ENCODE measurements at regions not wholly inside any gene's neighbourhood (a gene's known extent, or its start where the extent isn't known, plus 50 kb on each side); places are given as distances from the start of the nearest gene placed in this dataset.
"Not testable (repeated sequence)": the region's sequence is repeated elsewhere in the genome, so short reads cannot be mapped to it uniquely, and the experiment has no call there.

DNA sequence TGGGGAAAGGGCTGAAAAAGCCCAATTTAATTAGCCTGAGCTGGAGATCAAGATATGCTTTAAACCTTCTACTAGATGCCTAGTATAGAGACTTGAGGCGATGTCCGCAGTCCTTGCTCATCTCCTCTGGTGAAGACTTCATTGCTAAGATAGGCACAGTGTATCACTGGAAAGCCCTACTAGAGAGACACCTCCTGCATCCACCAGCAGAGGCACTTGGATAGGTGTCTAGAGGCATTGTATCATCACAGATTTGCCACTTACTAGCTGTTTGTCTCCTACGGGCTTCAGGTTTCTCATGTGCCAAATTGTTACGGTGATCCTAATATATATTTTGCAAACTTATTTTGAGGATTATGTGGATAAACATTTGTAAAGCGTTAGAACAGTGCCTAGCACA is 1048.5 kb downstream of the GALC start:
- FAIRE-seq = no peak

GRCh38 chr14:86943391-86944365 is 1049.3 kb downstream of the GALC start:
- FAIRE-seq = no peak

GRCh38 chr14:86942936-86943335 is 1050.0 kb downstream of the GALC start:
- no peak for FAIRE-seq

GRCh38 chr14:86940106-86940505 is 1052.9 kb downstream of the GALC start:
- no peak for FAIRE-seq

DNA sequence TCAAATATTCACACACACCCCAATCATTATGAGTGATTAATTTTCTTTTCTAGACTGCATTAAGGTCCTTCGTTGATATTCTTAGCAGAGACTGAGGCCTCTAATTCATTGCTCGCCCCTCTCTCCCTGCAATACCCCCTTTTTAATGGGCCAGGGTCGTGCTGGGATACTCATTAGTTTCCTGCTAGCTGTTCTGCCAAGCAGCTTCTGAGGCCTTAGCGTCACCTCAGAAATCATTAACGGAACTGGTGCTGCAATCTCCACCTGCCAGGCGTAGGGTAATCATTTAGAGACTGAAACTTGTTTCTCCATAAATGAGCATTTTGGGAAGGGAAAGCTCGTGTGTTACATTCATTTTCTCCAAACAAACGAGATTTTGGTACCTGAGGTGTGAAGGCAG is 1054.7 kb downstream of the GALC start:
- FAIRE-seq = no peak

GRCh38 chr14:86936556-86936955 is 1056.4 kb downstream of the GALC start:
- no peak for FAIRE-seq

GRCh38 chr14:86935241-86935885 is 1057.6 kb downstream of the GALC start:
- no peak for FAIRE-seq

DNA sequence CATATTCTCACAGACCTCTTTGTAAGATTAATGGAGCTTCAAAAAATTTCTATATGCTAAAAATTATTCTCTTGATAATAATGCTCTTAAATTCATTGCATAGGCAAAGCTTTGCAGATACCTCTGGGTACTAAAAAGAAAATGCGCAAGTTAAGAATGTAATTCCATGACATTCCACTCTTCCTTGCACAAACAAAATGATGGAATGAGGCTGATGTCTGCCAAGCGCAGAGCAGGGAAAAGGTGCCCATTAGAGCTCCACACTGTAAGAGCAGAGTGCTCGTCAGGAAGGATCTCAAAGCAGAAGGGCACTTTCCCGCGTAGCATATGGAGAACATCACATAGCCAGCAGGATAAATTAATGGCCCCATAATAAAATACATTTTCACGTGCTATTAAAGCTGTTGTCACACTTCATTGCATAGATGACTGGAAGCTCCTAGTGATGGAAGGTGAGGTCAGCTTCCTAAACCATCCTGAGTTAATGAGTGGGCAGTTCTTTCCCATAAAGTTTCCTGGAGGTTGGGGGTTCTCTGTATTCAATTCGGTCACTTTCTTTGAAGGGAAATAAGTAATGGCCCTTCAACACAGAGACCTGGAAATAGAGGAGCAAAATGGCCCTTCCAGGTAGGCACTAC is 1058.9 kb downstream of the GALC start:
- no peak for FAIRE-seq

DNA sequence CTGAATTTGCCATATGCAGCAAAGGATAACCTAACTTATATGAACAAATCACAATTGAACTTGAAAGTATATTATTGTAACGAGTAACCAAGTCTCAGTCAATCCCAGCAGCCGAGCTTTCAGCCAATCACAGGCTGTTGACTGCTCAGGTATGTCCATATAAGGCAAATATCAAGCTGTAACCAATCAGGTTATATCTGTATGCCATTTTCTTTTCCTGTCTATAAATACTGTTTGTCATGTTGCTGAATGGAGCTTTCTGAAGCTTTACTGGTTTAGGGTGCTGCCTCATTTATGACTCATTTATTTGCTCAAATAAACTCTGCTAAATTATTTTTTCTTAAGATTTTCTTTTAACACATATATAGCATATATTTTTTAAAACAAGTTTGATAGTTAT is 1059.5 kb downstream of the GALC start:
- FAIRE-seq = no peak

DNA sequence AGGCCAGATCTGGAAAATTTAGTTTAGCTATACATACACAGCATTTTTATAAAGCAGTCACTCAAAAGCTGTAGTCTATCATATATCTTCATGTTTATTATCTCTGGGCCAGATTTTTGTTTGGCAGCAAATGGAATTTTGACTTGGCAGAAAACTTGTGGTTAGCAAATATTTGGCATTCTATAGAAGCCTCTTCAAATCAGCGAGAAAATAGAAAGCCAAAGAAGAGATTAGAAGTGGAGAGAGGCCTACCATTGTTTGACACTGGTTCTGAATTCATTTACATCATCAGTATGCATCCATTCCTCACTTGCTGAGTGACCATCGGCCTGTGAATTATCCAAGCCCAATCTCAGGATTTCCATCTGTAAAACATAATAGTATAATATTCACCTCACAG is 1077.6 kb downstream of the GALC start:
- no peak for FAIRE-seq

DNA sequence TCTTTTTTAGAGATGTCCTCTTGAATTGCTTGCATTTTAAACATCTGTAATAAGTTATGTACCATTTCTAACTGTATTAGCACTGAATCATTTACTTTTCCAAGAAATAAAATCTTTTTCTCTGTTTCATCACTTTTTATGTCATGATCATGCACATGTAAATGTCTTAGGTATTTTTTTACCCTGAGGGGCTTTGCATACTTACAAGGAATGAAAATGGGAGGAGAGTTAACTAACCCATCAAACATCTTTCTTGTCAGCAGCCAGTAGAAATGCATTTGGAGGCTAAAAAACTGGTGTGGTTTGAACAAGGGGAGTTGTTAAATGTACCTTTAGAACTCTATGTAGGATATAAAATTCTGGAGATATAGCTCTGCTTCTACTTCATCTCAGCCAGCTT is 1080.3 kb downstream of the GALC start:
- no peak for FAIRE-seq

DNA sequence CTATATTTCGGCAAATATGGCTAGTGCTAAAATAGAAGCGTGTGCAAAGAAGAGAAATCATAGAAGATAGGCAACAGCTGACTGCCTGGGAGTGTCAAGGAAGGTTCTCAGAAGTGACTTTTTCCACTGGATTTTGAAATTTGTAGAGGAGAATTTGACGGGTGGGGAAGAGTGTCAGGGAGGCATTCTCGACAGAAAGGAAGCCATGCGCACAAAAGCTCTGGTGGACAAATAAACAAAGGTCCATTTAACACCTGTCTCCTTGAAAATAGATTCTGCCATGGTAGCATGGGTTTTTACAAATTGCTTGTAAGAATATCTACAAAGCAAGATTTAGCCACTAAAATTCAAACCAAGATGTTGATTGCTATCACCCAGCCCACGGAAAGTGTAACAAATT is 1081.5 kb downstream of the GALC start:
- FAIRE-seq = no peak

- not testable (repeated sequence) for FAIRE-seq
These were observed 1087.5 kb downstream of the GALC start for GRCh38 chr14:86905386-86905926.

DNA sequence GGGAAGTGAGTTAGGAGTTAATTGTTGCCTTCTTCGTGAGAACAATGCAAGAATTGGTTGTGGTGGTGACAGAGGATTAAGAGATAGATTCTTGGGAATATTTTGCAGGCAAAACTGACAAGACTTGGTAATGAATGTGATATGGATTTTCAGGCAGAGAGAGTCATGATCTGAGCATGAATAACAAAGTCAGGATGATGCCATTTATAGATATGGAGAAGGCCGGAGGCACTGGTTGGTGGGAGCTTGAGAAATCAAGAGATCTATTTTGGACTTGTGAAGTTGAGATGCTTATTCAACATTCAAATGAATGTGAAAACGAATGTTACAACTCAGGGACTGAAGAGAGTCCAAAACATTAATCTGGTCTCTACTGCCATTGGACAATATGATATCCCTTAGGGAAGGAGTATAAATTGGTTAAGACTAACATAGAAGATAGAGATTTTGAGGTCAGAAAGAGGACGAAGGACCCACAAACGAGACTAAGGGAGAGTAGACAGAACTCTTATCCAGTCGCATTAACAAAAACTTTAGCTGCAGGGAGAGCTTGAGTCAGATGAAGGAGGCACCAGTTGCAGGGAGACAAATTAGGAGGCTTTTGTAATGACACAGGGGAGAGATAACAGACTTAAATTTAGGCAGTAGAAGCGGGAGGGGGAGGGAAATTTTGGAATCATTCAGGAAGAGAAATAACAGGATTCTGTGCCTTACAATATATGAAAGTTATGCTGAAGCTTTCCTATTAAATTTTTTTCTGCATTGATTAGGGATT is 1090.6 kb downstream of the GALC start:
- no peak for FAIRE-seq

DNA sequence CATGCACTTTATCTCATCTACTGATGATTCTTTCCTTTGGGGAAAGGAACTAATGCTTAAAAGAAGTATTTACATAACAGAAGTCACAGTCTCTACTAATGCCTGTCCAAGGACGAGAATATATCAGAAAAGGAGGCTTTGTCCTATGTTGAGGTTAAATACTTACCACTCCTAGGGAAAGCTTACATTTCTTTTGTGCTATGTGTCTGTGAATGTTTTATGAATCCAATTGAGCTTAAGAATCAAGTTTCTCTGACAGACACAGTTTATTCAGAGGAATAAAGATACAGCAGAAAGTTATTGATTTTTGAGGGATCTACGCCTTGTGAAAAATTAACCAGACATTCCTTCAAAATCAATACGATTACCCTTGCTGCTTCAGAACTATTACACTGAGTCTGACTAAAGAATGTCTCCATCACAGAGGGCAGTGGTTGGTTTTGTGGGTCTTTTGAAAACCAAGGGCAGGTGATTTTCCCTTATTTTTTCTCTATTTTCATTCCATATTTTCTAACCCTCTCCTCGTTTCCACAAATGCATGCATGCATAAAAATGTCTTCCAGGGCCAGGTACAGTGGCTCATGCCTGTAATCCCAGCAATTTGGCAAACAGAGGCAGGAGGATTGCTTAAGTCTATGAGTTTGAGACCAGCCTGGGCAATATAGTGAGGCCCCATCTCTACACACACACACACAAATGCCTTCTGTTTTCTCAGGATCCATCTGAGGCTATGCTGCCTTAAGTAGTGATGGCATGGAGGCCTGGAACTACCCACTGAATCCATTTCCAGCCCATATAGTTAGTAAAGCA is 1095.1 kb downstream of the GALC start:
- no peak for FAIRE-seq

DNA sequence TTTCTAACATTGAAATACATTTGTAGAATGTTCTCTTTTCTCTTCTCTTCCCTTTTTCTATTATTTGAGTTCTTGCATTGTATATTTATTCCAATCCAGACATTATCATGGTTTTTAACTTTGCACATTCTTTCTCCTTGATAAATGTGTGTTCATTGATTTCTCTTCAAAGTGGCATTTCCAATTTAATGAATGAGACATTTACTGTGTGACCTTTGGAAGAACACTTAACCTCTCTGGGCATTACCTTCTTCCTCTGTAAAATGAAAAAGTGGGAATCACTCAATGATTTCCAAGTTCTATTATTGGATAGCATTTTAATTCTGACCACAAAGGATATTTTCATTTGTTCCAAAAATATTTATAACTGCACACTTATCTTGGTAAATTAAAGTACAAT is 1095.8 kb downstream of the GALC start:
- no peak for FAIRE-seq

DNA sequence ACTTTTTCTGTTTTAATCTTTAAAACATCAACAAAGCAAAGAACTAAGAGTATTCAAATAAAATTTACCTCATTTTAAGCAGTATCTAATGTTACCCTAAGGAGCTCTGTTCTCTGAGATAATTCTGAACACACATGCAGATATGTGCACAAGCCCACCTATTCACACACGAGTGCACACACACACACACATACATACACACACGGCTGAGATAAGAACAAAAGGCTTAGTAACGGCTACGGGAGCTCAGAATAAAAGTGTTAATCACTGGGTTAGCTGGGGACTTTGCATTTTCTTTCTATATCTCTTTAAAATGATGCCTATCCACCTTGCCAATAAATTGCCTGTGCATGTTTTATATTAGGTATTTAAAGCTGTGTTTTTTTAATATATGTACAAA is 1096.3 kb downstream of the GALC start:
- FAIRE-seq = no peak

DNA sequence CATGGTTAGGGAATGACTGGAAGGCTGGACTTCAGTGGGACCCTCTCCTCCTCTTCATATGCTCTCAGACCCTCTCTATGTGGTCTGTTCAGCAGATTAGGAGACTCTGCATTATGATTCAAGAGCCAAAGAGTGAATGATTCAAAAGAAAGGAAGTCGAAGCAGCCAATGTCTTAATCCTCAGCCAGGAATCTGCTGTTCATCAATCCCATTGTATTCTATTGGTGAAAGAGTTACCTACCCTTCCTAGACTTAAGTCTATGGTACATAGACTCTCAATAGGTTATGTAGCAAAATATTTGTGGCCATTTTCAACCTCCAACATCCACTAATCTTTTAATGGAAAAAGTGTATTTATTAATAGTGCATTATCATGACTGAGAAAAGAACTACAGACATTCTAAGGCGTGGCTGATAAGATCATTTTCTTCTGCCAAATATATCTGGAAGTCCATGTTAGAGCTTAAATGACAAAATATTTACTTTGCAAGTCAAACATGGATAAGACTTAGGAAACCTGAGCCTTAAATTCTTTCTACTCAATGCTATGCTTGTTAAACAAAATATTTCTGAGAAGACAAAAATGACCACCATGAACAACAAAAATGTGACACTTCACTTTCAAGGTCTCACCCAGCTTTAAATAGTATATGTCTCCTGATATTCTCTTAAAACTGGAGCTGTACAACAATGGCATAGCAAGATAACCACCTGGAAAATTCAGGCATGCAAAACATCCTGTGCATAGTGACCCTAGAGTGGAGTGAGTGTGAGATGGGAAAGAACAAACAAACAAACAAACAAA is 1100.6 kb downstream of the GALC start:
- FAIRE-seq = no peak

DNA sequence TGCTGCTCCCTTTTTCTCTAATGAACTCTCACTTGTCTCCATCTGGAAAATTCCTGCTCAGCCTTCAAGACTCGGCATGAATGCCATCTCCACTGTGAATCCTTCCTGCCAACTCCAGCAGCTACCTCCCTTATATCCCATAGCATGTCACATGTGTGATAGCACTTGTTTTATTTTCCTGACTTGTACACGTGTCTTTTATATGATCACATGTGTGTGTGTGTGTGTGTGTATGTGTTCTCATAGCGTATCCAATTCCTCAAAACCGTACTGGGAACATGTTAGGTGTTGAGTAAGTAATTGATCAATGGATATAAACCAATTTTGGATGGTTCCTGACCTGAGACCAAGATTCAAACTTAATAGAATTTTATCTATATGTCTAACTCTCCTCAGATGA is 1107.7 kb downstream of the GALC start:
- FAIRE-seq = no peak

GRCh38 chr14:86884498-86884897 is 1108.5 kb downstream of the GALC start:
- FAIRE-seq = no peak

- FAIRE-seq = no peak
These were observed 1110.2 kb downstream of the GALC start for GRCh38 chr14:86882818-86883217.
